NCI-H1105 (cell line): ENCODE measurements at regions not wholly inside any gene's neighbourhood (a gene's known extent, or its start where the extent isn't known, plus 50 kb on each side); places are given as distances from the start of the nearest gene placed in this dataset.
"Not testable (repeated sequence)": the region's sequence is repeated elsewhere in the genome, so short reads cannot be mapped to it uniquely, and the experiment has no call there.

Source experiments
- DNase-seq: peaks from one replicate; lab custom pipeline; 2025; lab: John Stamatoyannopoulos, UW

DNA sequence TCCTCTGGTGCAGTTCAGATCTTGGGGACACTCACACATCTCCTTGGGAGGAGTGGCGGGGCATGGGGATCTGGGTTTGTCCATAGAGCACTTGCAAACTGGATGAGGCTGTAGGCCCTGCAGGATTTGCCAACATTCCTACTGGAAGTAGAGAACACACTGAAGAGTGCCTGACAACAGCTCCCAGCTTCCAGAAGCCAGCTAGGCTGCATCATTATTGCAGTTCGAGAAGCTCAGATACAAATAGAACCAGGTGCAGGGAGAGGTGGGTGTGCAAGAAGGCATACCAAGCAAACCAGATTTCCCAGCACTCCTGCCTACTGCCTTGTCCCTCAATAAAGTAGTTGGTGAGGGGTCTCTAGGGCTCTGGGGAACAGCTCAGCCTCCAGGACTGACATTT, 52.5 kb downstream of the RHOB start:
- DNase-seq: no peak

DNA sequence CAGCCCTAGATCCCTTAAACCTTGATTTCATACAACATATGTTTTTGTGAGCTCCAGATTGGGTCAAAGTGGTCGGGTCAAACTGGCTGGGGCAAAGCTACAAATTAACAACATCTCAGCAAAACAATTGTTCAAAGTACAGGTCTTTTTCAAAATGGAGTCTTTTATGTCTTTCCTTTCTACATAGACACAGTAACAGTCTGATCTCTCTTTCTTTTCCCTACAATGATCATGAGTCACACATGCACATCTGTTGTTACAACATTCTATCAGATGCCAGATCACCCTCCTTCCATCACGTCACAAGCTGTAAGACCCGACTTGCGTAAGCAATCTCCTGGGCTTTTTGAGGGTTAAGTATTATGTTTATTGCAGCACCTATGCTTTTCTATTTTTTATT, 55.1 kb downstream of the RHOB start:
- no peak for DNase-seq

DNA sequence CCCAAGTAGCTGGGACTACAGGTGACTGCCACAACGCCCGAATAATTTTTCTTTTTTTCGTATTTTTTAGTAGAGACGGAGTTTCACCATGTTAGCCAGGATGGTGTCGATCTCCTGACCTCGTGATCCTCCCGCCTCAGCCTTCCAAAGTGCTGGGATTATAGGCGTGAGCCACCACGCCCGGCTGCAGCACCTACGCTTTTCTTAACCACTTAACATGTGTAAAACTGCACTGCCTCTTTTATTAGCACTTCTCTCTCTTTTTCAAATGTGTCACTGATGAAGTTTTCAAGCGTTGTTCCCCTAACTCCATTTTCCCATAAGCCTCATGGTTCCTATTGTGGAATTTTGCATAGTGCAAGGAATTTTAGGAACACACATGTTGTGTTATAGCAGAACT, 55.6 kb downstream of the RHOB start:
- not testable (repeated sequence) for DNase-seq

DNA sequence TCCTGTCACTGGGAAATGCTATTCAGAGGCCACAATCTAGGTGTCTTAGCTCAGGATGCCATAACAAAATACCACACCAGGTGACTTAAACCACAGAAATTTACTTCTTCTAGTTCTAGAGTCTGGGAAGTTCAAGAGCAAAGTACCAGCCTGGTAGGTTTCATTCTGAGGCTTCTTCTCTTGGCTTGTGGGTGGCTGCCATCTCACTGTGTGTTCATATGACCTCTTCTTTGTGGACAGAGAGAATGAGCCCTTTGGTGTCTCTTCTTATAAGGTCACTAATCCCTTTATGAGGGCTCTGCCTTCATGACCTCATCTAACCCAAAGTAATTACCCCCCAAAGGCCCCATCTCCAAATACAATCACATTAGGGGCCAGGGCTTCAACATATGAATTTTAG, 57.3 kb downstream of the RHOB start:
- DNase-seq: no peak

DNA sequence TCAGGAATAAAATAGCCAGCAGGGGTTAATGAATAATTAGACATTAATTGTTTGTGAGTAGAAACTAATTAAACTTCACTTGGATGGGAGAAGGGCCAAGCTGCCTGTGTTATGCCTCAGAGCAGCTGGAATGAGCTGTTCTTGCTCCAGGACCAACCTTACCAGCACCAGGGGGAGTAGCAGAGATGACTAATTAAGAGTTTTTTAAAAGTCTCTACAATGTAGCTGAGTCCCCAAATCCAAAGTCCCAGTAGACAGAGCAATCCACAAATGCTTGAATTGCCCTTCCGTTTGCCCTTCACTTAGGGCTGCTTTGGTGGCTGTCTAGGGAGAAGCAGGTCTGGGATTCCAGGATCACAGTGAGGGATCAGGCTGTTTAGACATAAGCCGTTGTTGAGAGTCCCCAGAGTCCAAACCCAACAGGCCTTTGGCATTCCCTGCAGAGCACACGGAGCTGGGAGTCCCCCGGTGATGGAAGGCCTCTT, 59.4 kb downstream of the RHOB start:
- DNase-seq: no peak

DNA sequence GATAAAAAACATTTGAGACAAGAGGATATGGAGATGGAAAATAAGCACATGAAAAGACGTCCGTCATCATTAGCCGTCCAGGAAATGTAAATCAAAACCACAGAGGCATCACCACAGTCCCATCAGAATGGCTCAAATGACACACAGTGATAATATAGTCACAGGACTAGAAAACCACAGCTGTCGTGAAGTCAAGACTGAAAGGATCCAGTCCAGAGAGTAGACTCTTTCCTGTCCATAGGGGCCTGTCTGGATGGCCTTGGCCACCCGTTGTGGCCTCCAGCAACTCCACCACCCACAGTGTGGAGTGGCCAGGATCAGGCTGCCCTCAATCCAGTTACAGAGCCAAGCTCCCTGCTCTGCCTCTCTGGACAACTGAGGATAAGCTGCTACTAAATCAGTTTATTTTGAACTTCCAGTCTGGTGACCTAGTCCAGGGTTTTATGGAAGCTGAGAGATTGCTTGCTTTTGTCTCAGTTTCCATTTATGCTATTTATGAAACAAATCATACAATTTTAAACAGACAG, 60.4 kb downstream of the RHOB start:
- no peak for DNase-seq

DNA sequence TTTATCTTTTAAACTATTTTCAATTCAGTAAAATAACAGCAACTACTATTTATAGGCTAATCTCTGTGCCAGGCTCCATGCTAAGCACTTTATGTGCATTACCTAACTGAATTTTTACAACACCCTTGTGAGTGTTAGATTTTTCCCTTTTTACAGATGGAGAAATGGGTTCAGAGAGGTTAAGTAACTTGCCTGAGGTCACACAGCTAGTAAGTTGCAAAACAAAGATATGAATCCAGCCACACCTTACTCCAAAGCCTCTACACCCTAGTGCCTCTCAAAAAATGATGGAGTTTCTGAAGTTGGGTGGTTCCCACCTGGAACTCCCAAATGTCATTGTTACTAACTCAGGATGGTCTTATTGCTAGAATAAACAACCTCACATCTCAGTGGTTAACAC, 60.8 kb downstream of the RHOB start:
- DNase-seq: no peak

DNA sequence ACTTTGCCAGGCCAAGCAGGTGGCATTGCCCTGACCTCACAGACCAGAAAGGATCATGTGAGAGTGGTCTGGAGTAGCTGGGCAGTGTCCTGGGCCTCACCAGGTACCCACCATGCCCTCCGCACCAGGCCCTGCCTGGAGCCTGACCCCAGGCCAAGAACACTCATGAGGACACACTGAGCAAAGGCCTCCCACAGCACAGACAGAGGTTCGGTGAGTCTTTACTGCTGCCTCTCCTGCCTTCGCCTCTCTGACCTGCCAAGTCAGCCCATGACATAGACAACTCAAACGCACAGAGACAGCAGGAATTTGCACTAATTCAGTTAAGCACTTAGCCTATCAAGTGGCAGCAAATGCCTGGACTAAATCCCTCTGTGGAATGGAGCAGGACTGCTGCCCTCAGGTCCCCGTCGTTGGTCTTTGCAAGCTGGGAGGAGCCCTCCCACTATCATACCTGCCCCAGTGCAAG, 62.5 kb downstream of the RHOB start:
- DNase-seq: no peak

DNA sequence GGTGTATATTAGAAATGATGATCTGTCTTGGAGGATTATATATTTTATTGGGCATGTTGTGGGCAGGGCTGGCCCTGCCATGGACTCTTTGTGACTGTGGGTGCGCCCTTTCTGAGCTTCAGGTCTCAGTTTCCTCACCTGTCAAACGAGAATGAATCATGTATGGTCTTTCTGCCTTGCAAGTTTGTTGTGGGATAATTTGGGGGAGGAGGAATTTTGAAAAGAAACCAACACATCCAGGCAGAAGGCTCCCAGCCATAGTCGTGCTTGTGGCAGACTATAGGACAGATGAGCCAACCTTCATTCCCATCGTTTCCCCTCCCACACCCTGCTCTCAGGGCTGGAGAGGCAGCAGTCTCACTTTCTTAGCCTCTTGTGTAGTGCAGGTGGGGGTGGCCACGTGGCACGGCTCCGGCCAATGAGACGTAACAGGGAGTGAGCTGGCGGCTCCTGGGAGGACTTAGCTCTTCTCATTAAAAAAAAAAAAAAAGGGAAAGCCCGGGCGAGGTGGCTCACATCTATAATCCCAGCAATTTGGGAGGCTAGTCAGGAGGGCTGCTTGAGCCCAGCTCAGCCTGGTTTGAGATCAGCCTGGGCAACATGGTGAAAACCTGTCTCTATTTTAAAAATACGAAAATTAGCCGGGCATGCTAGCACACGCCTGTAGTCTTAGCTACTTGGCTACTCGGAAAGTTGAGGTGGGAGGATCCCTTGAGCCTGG, 63.1 kb downstream of the RHOB start:
- DNase-seq: peak; percentile 78

DNA sequence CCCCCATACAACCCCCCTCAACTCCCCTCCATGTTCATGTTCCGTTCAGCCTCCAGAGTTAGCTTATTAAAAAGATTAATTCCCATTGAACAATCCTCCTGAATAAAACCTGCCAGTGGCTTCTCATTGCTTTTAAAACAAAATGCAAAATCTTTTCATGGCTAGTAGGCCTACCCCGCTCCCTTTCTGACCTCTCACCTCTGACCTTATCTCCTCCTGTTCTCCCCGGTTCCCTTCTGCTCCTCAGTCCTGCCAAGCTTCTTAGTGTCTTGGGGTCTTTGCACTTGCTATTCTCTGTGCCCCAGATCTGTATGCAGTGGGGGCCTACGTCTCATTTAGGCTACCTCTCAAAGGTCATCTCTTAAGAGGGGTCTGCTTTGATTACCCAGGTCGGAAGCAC, 64.3 kb downstream of the RHOB start:
- DNase-seq: no peak

DNA sequence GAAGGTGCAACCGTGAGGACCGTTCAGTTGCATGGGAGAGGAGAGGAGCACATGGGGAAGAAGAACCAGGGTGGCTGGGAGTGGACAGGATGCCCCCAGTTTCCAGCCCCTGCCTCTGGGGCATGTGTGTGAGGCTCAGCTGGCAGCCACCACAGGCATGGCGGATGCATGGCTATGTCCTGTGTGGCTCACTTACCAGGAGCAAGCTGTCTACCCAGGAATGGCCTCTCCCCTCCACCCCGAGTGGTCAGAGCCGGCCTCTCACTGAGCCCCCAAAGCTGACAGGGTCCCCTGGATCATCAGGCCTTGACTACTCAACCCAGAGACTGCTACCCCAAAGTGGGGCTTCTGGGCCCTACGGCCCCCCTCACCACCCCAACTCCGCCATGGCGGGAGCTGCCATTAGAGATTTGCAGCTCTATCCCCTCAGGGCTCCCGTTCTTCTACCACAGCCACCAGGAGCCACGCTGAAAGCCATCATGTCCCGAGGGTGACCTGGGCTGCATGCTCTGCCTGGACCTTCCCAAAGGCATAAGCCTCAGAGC, 65.3 kb downstream of the RHOB start:
- DNase-seq: no peak

DNA sequence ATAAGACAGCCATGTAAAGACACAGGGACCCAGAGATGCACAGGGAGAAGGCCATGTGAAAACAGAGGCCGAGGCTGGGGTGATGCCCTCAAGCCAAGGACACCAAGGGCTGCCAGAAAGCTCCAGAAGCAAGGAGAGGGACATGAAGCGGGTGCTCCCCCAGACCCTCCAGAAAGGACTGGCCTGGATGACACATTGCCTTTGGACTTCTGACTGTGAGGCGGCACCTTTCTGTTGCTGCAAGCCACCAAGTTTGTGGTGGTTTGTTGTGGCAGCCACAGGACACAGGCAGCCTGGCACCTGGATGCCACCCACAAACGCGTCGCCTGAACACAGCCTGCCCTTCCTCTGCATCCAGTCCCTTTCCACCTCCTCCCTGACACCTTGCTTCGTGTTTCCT, 67.1 kb downstream of the RHOB start:
- no peak for DNase-seq

DNA sequence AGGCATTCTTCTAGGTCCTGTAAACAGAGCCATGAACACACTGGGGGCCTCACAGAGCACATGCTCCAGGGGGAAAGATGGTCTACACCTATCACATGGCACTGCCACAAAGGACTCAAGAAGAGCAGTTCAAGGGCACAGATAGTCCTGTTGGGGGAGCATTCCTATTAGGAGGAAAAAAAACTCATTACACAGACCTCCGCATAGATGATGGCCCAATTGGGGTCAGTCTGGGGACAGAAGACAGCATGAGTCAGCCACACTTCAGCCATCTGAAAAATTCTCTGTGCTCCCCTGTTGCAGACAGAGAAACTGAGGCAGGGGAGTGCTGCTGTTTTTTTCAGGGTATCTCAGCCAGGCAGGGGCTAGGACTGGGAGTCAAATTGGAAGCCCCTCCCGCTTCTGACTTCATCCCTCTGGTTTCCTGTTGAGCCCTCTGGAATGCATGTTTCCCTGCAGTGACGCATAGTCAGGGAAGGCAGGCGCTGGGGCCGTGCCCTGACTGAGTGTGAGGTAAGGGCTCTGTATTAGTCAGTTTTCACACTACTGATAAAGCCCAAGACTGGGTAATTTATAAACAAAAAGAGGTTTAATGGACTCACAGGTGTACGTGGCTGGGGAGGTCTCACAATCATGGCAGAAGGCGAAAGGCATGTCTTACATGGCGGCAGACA, 67.9 kb downstream of the RHOB start:
- DNase-seq: no peak

DNA sequence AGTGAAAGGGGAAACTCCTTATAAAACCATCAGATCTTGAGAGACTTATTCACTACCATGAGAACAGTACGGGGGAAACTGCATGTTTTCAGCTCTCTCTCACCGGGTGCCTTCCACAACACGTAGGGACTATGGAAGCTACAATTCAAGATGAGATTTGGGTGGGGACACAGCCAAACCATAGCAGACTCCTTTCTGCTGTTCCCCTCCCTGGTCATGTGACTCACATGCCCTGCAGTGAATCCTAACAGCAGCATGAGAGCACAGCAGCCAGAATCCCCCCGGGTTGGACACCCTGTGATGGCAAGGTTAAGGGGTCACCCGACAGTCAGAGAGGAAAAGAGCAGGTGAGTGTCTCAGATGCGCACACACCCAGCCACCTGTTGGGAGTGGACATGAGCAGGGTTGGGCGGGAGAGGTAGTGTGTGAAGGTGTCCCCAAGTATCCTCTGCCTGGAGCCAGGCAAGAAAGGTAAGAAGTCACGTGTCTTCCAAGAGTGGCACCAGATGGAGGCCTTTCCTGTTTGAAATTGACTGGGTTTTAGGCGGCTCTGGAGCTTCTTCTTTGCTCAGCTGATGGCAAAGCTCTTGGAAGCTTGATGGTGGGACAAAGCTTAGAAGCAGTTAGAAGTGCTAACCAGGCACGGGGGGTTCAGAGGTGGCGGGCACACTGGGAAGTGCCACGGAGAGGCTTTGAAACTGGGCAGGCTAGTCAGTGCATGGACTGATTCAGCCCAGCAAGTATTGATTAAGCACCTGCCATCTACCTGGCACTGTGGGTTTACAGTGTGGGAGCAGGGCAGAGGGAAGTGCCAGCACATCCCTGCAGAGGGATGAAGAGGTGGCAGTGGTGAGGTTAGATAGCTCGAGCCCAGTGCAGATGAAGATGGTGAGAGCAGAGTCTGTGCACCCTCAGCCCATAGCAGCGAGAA, 68.7 kb downstream of the RHOB start:
- no peak for DNase-seq

DNA sequence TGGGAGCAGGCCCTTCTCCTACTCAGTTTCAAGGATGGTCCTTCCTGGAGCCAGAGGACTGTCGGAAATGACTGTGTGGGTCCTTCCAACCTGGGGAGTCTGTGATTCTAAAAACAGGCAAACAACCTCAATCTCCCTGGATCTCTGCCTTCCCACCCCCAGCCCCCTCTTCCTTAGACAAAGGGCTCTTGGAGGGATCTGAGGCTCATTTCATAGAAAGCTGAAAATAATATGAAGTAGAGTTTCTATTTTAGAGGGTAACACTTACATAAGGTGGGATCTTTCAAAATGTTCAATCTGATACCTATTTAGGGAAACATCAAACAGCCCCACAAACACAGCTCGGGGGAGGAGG, 69.4 kb downstream of the RHOB start:
- DNase-seq: no peak

DNA sequence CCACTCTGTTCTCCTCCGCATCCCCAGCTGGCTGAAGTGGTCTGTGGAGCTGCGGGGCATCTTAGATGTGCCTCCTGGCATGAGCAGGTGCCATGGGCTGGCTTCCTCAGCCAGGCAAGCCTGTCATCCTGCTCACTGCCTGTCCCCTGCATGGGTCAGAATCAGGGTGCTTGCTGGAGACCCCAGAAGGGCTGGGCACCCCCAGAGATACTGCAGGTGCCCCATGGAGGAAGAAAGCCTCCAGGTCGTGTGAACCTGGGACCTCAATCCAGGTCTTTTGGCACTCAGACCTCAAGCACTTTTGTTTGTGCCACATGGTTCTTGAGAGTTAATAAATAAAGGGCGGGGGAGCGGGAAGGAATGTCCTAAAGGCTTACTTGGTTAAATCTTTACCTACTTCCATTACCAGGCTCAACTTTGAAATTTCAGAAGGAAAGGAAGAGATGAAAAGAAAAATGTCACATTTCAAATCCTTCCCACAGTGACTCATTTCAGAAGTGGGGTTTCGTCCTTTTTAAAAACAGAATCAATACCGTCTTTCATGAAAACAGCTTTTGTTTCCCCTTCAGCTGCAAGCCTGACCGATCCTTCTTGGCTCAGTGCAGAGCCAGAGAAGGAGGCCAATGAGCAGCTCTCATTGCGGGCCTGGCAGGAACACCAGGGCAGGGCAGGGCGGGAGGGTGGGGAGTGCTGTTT, 69.9 kb downstream of the RHOB start:
- no peak for DNase-seq

DNA sequence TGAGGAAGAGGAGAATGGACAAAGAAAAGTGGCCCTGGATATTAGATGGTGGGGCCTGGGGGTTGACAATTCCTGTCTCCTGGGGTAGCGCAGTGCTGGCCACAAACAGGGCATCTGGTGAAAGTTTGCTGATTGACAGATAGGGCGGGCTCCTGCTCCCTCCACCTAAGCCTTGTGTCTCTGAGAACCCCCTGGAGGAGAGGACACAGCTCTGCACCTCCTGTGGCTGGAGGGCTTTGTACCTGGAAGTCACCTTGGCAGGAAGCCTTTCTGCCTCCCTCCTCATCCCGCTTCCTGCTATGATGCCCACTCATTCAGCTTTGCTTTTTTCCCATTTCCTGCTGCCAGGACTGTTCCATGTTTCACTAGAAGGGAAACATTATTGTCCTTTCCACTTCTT, 72.4 kb downstream of the RHOB start:
- DNase-seq: no peak

DNA sequence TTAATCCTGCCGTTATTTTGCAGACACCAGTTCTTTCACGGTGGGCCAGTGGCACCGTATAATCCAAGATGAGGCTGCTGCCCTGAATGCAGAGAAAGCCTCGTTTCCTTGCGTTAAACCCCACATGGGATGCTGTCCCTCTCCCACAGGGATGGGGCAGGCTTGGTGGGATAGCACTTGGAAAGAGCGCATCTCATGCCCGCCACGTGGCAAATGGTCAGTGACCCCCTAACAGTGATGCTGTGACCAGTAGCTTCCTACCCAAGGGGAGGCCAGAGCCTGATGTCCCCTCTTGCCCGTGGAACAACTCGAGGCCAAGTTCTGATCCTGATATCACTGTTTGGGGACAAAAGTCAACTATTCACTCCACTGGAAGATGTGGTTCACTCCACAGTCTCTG, 73.3 kb downstream of the RHOB start:
- DNase-seq: no peak

DNA sequence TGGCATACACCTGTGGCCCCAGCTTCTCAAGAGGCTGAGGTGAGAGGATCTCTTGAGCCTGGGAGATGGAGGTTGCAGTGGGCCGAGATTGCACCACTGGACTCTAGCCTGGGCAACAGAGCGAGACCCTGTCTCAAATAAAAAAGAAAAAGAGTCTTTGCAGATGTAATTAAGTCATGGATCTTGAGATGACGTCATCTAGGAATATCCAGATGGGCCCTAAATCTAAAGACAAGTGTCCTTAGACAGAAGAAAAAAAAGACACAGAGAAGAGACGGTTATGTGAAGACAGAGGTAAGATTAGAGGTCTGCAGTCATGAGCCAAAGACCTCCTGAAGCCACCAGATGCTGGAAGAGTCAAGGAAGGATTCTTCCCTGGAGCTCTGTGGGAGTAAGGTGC, 74.3 kb downstream of the RHOB start:
- no peak for DNase-seq

DNA sequence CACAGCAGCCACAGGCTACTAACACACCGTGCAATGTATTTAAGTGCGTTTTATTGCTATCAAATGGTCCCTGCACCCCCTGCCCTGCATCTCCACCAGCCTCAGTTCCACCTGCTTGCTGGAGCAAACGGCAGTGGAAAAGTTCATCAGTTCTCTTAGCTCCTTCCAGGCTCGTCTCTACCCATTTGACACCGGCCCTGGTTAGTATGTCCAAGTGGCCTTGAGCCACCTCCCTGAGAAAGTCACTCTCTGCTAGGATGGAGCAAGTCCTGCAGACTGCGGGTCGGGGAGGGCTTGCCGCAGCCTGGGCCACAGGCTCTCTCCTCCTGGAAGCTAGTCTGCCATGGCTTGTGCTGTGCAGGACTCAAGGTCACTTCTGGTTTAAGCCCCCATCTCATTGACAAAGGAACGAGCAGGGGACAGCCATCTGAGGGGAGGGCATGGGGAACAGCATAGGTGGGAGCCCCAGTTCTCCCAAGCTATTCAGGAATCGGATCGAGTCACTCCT, 74.9 kb downstream of the RHOB start:
- DNase-seq: no peak

DNA sequence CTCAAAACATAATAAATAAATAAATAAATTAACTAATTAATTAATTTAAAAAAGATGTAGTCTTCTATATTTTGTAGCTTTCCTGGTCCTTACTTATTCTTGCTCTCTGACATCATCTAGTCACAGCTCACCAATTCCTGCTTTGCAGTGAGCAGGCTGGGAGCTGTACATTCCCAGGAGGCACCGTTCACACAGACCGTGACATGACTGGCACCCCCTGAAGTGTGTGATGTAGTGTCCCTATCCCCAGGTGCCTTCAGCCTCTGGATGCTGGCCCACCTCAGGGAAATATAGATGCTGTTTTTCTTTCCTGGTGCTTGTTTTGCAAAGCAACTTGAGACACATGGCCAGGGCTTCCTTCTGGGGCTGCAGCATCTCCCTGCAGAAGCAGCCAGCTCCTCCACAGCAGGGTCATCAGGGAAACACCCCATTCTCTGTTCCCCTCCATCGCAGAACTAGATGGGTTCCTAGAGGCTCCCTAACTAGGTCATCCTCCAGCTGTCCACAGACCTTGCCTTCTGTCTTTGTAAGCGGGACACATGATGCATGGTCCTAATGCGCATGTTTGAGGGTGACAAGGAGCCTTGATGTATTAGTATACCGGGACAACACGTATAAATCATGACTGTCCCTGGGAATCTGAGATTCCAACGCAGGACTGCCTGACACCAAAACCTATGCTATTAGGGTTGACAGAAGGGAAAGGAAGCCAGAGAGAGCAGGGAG, 76.4 kb downstream of the RHOB start:
- no peak for DNase-seq
